GM18498 (cell line): ENCODE measurements at regions not wholly inside any gene's neighbourhood (a gene's known extent, or its start where the extent isn't known, plus 50 kb on each side); places are given as distances from the start of the nearest gene placed in this dataset.
"Not testable (repeated sequence)": the region's sequence is repeated elsewhere in the genome, so short reads cannot be mapped to it uniquely, and the experiment has no call there.

Source experiments
- ATAC-seq: cut with Tn5 transposase; IDR thresholded peaks from one replicate; pipeline ENCODE4 v1.9.1; 2021; ENCODE audit warnings: mild to moderate bottlenecking, moderate library complexity; ENCODE audit not compliant: unreplicated experiment

GRCh38 chr2:184993746-184994145, 395.4 kb downstream of the ZNF804A start:
- ATAC-seq = no peak

GRCh38 chr2:185006481-185006880, 408.2 kb downstream of the ZNF804A start:
- ATAC-seq = no peak

GRCh38 chr2:185012643-185013042, 414.3 kb downstream of the ZNF804A start:
- no peak for ATAC-seq

- ATAC-seq = no peak
Measured at GRCh38 chr2:185014076-185014475, 415.7 kb downstream of the ZNF804A start.

- ATAC-seq = not testable (repeated sequence)
Measured at GRCh38 chr2:185025891-185026290, 427.6 kb downstream of the ZNF804A start.

GRCh38 chr2:185035906-185036305, 437.6 kb downstream of the ZNF804A start:
- no peak for ATAC-seq

- no peak for ATAC-seq
Measured at GRCh38 chr2:185044323-185044874, 446.1 kb downstream of the ZNF804A start.

GRCh38 chr2:185050804-185051203, 452.5 kb downstream of the ZNF804A start:
- no peak for ATAC-seq

GRCh38 chr2:185063761-185064160, 465.4 kb downstream of the ZNF804A start:
- no peak for ATAC-seq

GRCh38 chr2:185066128-185066527, 467.8 kb downstream of the ZNF804A start:
- no peak for ATAC-seq

GRCh38 chr2:185069107-185069506, 470.8 kb downstream of the ZNF804A start:
- no peak for ATAC-seq

- ATAC-seq = no peak
Measured at GRCh38 chr2:185074156-185074555, 475.8 kb downstream of the ZNF804A start.

- ATAC-seq = no peak
Measured at GRCh38 chr2:185082749-185083148, 484.4 kb downstream of the ZNF804A start.

- no peak for ATAC-seq
Measured at GRCh38 chr2:185108588-185108987, 510.3 kb downstream of the ZNF804A start.

- ATAC-seq = no peak
Measured at GRCh38 chr2:185127412-185127811, 529.1 kb downstream of the ZNF804A start.

GRCh38 chr2:185128346-185128745, 530.0 kb downstream of the ZNF804A start:
- ATAC-seq = no peak

- ATAC-seq = no peak
Measured at GRCh38 chr2:185128996-185129395, 530.7 kb downstream of the ZNF804A start.

- no peak for ATAC-seq
Measured at GRCh38 chr2:185130685-185131084, 532.4 kb downstream of the ZNF804A start.

GRCh38 chr2:185132501-185133041, 534.2 kb downstream of the ZNF804A start:
- no peak for ATAC-seq

- ATAC-seq = no peak
Measured at GRCh38 chr2:185137700-185138099, 539.4 kb downstream of the ZNF804A start.

- no peak for ATAC-seq
Measured at GRCh38 chr2:185142677-185143076, 544.3 kb downstream of the ZNF804A start.

- ATAC-seq = no peak
Measured at GRCh38 chr2:185144159-185144919, 546.0 kb downstream of the ZNF804A start.
